ENCODE measurements at regions not wholly inside any gene's neighbourhood (a gene's known extent, or its start where the extent isn't known, plus 50 kb on each side); places are given as distances from the start of the nearest gene placed in this dataset.

DNA sequence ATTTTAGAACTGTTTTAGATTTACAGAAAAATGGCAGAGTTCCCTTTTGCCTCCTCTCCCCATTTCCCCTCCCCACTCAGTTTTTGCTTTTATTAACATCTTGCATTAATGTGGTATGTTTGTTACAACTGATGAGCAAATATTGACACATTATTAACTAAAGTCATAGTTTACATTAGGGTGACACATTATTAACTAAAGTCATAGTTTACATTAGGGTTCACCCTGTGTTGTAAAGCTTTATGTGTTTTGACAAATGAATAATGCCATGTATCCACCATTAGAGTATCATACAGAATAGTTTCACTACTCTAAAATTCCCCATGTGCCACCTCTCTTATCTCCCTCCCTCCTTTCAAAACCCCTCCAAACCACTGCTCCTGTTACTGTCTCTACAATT is 262.5 kb downstream of the NPR3 start:
- Histone ChIP-seq H3K4me1 (ENCODE audit: control insufficient read depth, insufficient read depth, low read length) (no peaks in the 10 kb centered on the region), H3K36me3 (ENCODE audit: control insufficient read depth, insufficient read depth, low read length) (no peaks in the 10 kb centered on the region), H3K27me3 (ENCODE audit: control insufficient read depth, insufficient read depth, low read length) (no peaks in the 10 kb centered on the region), H3K27ac (ENCODE audit: low read length) (no peak overlapping the region), H3K9me3 (ENCODE audit: control insufficient read depth, insufficient read depth, low read length) (peaks cover 3% of the 10 kb centered on the region), H3K4me3 (ENCODE audit: low read length) (no peak overlapping the region)
- intact Hi-C loops (cut with micrococcal nuclease): no loop called here
- DNase-seq: no peak
- H3K36me3 Mint-ChIP-seq: no peaks in the 10 kb centered on the region
- no peak overlapping the region for H3K27ac Mint-ChIP-seq
- H3K4me3 Mint-ChIP-seq: no peak overlapping the region
- no peaks in the 10 kb centered on the region for H3K4me1 Mint-ChIP-seq
- ATAC-seq: no peak
- TF ChIP-seq, protein P1, sequence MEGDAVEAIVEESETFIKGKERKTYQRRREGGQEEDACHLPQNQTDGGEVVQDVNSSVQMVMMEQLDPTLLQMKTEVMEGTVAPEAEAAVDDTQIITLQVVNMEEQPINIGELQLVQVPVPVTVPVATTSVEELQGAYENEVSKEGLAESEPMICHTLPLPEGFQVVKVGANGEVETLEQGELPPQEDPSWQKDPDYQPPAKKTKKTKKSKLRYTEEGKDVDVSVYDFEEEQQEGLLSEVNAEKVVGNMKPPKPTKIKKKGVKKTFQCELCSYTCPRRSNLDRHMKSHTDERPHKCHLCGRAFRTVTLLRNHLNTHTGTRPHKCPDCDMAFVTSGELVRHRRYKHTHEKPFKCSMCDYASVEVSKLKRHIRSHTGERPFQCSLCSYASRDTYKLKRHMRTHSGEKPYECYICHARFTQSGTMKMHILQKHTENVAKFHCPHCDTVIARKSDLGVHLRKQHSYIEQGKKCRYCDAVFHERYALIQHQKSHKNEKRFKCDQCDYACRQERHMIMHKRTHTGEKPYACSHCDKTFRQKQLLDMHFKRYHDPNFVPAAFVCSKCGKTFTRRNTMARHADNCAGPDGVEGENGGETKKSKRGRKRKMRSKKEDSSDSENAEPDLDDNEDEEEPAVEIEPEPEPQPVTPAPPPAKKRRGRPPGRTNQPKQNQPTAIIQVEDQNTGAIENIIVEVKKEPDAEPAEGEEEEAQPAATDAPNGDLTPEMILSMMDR (IDR thresholded peaks at IDR 0.05): no peak
- no peaks in the 10 kb centered on the region for H3K27me3 Mint-ChIP-seq (ENCODE audit: low read depth in 2 of 2)
- no peaks in the 10 kb centered on the region for H3K9me3 Mint-ChIP-seq

DNA sequence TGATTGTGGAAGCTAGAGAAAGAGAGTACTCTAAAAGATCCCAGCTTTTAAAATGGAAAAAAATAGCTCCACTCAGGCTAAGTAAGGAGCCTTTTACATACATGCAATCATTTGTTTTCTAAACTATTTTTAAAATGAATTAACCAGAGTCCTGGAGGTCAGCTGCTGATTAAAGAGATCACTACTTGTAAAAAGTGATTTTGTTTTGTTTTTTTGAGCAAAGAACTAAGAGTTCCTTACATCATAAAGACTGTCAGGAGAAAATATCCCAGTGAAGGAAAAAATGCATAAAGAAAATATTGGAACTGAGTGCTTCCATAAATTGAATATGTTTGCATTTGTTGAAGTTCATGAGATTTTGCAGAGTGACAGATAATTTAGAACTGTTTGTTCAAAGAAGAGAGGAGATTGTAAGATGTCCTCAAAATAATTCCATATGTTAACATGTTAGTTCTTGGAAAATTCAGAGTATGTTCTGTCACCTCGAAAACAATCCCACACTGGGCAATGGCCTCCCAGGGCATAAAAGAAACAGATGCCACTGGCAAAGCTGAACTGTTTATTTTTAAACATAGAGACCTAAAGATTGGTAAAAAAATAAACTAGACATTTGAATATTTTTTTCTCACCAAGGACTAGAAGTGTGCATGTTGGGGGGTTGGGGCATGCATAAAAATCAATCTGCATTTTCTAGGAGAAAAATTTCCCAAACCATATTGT is 264.7 kb downstream of the NPR3 start:
- Histone ChIP-seq H3K27ac (ENCODE audit: low read length) (no peak overlapping the region), H3K4me1 (ENCODE audit: control insufficient read depth, insufficient read depth, low read length) (no peaks in the 10 kb centered on the region), H3K27me3 (ENCODE audit: control insufficient read depth, insufficient read depth, low read length) (no peaks in the 10 kb centered on the region), H3K36me3 (ENCODE audit: control insufficient read depth, insufficient read depth, low read length) (no peaks in the 10 kb centered on the region), H3K9me3 (ENCODE audit: control insufficient read depth, insufficient read depth, low read length) (peaks cover 3% of the 10 kb centered on the region), H3K4me3 (ENCODE audit: low read length) (no peak overlapping the region)
- no peaks in the 10 kb centered on the region for H3K4me1 Mint-ChIP-seq
- TF ChIP-seq, protein P1 (IDR thresholded peaks at IDR 0.05): no peak
- WGBS (ENCODE audit: insufficient coverage): 90% methylated on average over 1 of the region's 1 CpG
- ATAC-seq (no peak), DNase-seq (no peak)
- peaks cover 2 to 6% of the 10 kb centered on the region in 2 donors for H3K9me3 Mint-ChIP-seq
- H3K27ac Mint-ChIP-seq: no peak overlapping the region
- H3K27me3 Mint-ChIP-seq (ENCODE audit: low read depth in 2 of 2): peaks cover 0 to 2% of the 10 kb centered on the region in 2 donors
- H3K36me3 Mint-ChIP-seq: no peaks in the 10 kb centered on the region
- intact Hi-C loops (cut with micrococcal nuclease): no loop called here
- H3K4me3 Mint-ChIP-seq: no peak overlapping the region

DNA sequence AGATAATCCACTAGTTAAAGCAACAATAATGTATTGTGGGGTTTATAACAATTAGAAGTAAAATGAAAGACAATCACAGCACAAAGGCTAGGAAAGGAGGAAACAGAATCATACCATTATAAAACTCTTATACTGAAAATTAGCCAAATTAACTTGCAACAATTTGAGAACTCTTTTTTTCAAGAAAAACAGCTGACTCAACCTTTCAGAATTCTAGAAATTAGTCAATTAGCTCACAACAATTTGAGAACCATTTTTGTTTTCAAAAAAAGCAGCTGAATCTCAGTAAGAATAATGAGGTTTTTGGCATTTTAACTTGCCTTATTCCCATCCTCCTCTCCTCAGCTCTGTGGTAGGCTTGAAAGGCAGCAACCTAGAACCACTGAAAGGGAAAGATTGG is 269.9 kb downstream of the NPR3 start:
- DNase-seq: no peak
- no peaks in the 10 kb centered on the region for H3K4me1 Mint-ChIP-seq
- peaks cover 3 to 9% of the 10 kb centered on the region in 2 donors for H3K9me3 Mint-ChIP-seq
- intact Hi-C loops (cut with micrococcal nuclease): no loop called here
- Histone ChIP-seq H3K9me3 (ENCODE audit: control insufficient read depth, insufficient read depth, low read length) (peaks cover 3% of the 10 kb centered on the region), H3K27ac (ENCODE audit: low read length) (no peak overlapping the region), H3K4me3 (ENCODE audit: low read length) (no peak overlapping the region), H3K4me1 (ENCODE audit: control insufficient read depth, insufficient read depth, low read length) (no peaks in the 10 kb centered on the region), H3K27me3 (ENCODE audit: control insufficient read depth, insufficient read depth, low read length) (no peaks in the 10 kb centered on the region), H3K36me3 (ENCODE audit: control insufficient read depth, insufficient read depth, low read length) (no peaks in the 10 kb centered on the region)
- no peak overlapping the region for H3K4me3 Mint-ChIP-seq
- peaks cover 0 to 2% of the 10 kb centered on the region in 2 donors for H3K27me3 Mint-ChIP-seq (ENCODE audit: low read depth in 2 of 2)
- TF ChIP-seq, protein P1 (IDR thresholded peaks at IDR 0.05): no peak
- H3K36me3 Mint-ChIP-seq: no peaks in the 10 kb centered on the region
- no peak overlapping the region for H3K27ac Mint-ChIP-seq
- no peak for ATAC-seq

All from natural killer cell (primary cell).